Astrocyte of the cerebellum (primary cell): ENCODE measurements at regions not wholly inside any gene's neighbourhood (a gene's known extent, or its start where the extent isn't known, plus 50 kb on each side); places are given as distances from the start of the nearest gene placed in this dataset.
"Not testable (repeated sequence)": the region's sequence is repeated elsewhere in the genome, so short reads cannot be mapped to it uniquely, and the experiment has no call there.

Experiments used
- DNase-seq: peaks from one replicate; pipeline ENCODE4 v3.0.0-alpha.2; 2011; ENCODE audit warnings: low read depth
- H3K4me3 ChIP-seq: 2 replicates; pipeline ENCODE4 v1.5.1; 2011; ENCODE audit warnings: mild to moderate bottlenecking, low read depth, low read length, moderate library complexity
- CTCF ChIP-seq: IDR thresholded peaks from 2 replicates; pipeline ENCODE4 v1.5.1; 2012; ENCODE audit warnings: low read length, low read depth, moderate library complexity, mild to moderate bottlenecking; ENCODE audit errors: missing control alignments
- in situ Hi-C: cut with HindIII; loops from 2 replicates; pipeline ENCODE4 v1.10.0; 2017; ENCODE audit warnings: low sequenced_read_pairs

- no peak for TF ChIP-seq CTCF
- H3K4me3 ChIP-seq: no peak overlapping the region
- in situ Hi-C loops: no loop called here
- no peak for DNase-seq
Observed at GRCh38 chr1:116288201-116288598, 84.8 kb upstream of the ATP1A1 start.

GRCh38 chr1:116289193-116289592 is 83.9 kb upstream of the ATP1A1 start:
- no peak for DNase-seq
- no peak overlapping the region for H3K4me3 ChIP-seq
- in situ Hi-C loops: no loop called here
- no peak for TF ChIP-seq CTCF

GRCh38 chr1:116290085-116290705 is 82.8 kb upstream of the ATP1A1 start:
- in situ Hi-C loops: no loop called here
- H3K4me3 ChIP-seq: no peak overlapping the region
- TF ChIP-seq CTCF: no peak
- DNase-seq: no peak

GRCh38 chr1:116291024-116291423 is 82.0 kb upstream of the ATP1A1 start:
- DNase-seq: no peak
- no peak for TF ChIP-seq CTCF
- H3K4me3 ChIP-seq: no peak overlapping the region
- in situ Hi-C loops: no loop called here

GRCh38 chr1:116292929-116293725 is 79.9 kb upstream of the ATP1A1 start:
- in situ Hi-C loops: no loop called here
- TF ChIP-seq CTCF: no peak
- DNase-seq: no peak
- H3K4me3 ChIP-seq: no peak overlapping the region

GRCh38 chr1:116297495-116298212 is 75.4 kb upstream of the ATP1A1 start:
- in situ Hi-C loops: no loop called here
- TF ChIP-seq CTCF: no peak
- H3K4me3 ChIP-seq: no peak overlapping the region
- DNase-seq: no peak

- DNase-seq, in situ Hi-C loops, H3K4me3 ChIP-seq: not testable (repeated sequence)
Observed at GRCh38 chr1:116298213-116298579, 74.8 kb upstream of the ATP1A1 start.
